ENCODE measurements at regions not wholly inside any gene's neighbourhood (a gene's known extent, or its start where the extent isn't known, plus 50 kb on each side); places are given as distances from the start of the nearest gene placed in this dataset.
A peak's percentile ranks its signal among the peaks of the same experiment; 100 is the strongest.

GRCh38 chr7:9013940-9014339 is 580.5 kb downstream of the NXPH1 start:
- Histone ChIP-seq H3K27ac (ENCODE audit: low read depth, low read length) (peak overlapping the region; percentile 47), H3K27me3 (ENCODE audit: insufficient read depth, low read length, poor library complexity) (no peaks in the 10 kb centered on the region)
- peak; percentile 90 for DNase-seq

GRCh38 chr7:9017286-9017685 is 583.9 kb downstream of the NXPH1 start:
- H3K23ac ChIP-seq (ENCODE audit: low read length): no peak overlapping the region
- no peak for DNase-seq
- no peaks in the 10 kb centered on the region for H3K79me1 ChIP-seq (ENCODE audit: low read length)
- no peaks in the 10 kb centered on the region for H3K79me2 ChIP-seq (ENCODE audit: control insufficient read depth, insufficient read depth, low read length)
- no peaks in the 10 kb centered on the region for H3K36me3 ChIP-seq (ENCODE audit: control insufficient read depth, insufficient read depth, low read length)
- no peak overlapping the region for H3K56ac ChIP-seq (ENCODE audit: low read length)
- H3K18ac ChIP-seq (ENCODE audit: low read length): no peak overlapping the region
- H3K27ac ChIP-seq (ENCODE audit: low read depth, low read length): no peak overlapping the region
- no peak overlapping the region for H2BK5ac ChIP-seq (ENCODE audit: low read length)
- H2BK15ac ChIP-seq (replicated peaks; ENCODE audit: low read depth): no peak overlapping the region
- H3K4me2 ChIP-seq (ENCODE audit: low read length): no peak overlapping the region
- no peaks in the 10 kb centered on the region for H3K4me1 ChIP-seq (ENCODE audit: control insufficient read depth, low read depth, low read length)
- H3K9ac ChIP-seq (ENCODE audit: low read length): no peak overlapping the region
- H4K5ac ChIP-seq (ENCODE audit: low read length): no peak overlapping the region
- WGBS (ENCODE audit: extremely low coverage, insufficient coverage, low lambda C conversion rate): no CpG with 5 or more reads among the region's 7 CpGs
- H3K4me3 ChIP-seq (ENCODE audit: low read length): no peak overlapping the region
- no peaks in the 10 kb centered on the region for H3K27me3 ChIP-seq (ENCODE audit: insufficient read depth, low read length, poor library complexity)
- H2AK5ac ChIP-seq (ENCODE audit: low read length): no peak overlapping the region
- H4K8ac ChIP-seq (ENCODE audit: low read depth, low read length): no peak overlapping the region
- no peak overlapping the region for H3K4ac ChIP-seq (ENCODE audit: low read depth, low read length)
- H2BK120ac ChIP-seq (ENCODE audit: low read depth, low read length): no peak overlapping the region

More at GRCh38 chr7:9013940-9014339, 580.5 kb downstream of the NXPH1 start:
- Histone ChIP-seq H4K5ac (ENCODE audit: low read length) (no peak overlapping the region), H3K23ac (ENCODE audit: low read length) (no peak overlapping the region), H2BK120ac (ENCODE audit: low read depth, low read length) (no peak overlapping the region), H3K56ac (ENCODE audit: low read length) (peak overlapping the region; percentile 17), H3K36me3 (ENCODE audit: control insufficient read depth, insufficient read depth, low read length) (no peaks in the 10 kb centered on the region), H3K79me1 (ENCODE audit: low read length) (no peaks in the 10 kb centered on the region), H3K4me3 (ENCODE audit: low read length) (no peak overlapping the region), H3K4me2 (ENCODE audit: low read length) (no peak overlapping the region), H3K4me1 (ENCODE audit: control insufficient read depth, low read depth, low read length) (no peaks in the 10 kb centered on the region), H2BK15ac (replicated peaks; ENCODE audit: low read depth) (no peak overlapping the region), H3K9ac (ENCODE audit: low read length) (no peak overlapping the region), H2BK5ac (ENCODE audit: low read length) (no peak overlapping the region), H3K79me2 (ENCODE audit: control insufficient read depth, insufficient read depth, low read length) (no peaks in the 10 kb centered on the region), H4K8ac (ENCODE audit: low read depth, low read length) (no peak overlapping the region), H3K18ac (ENCODE audit: low read length) (no peak overlapping the region), H3K4ac (ENCODE audit: low read depth, low read length) (no peak overlapping the region), H2AK5ac (ENCODE audit: low read length) (no peak overlapping the region)
- WGBS (ENCODE audit: extremely low coverage, insufficient coverage, low lambda C conversion rate): no CpG with 5 or more reads among the region's 5 CpGs

- no peak overlapping the region for H3K4me2 ChIP-seq (ENCODE audit: low read length)
- no peak overlapping the region for H3K23ac ChIP-seq (ENCODE audit: low read length)
- no peak overlapping the region for H4K5ac ChIP-seq (ENCODE audit: low read length)
- no peaks in the 10 kb centered on the region for H3K27me3 ChIP-seq (ENCODE audit: insufficient read depth, low read length, poor library complexity)
- H3K9ac ChIP-seq (ENCODE audit: low read length): no peak overlapping the region
- H3K4me3 ChIP-seq (ENCODE audit: low read length): no peak overlapping the region
- no peak for DNase-seq
- H4K8ac ChIP-seq (ENCODE audit: low read depth, low read length): no peak overlapping the region
- H3K56ac ChIP-seq (ENCODE audit: low read length): no peak overlapping the region
- H2BK15ac ChIP-seq (replicated peaks; ENCODE audit: low read depth): no peak overlapping the region
- H2BK120ac ChIP-seq (ENCODE audit: low read depth, low read length): no peak overlapping the region
- no peak overlapping the region for H3K4ac ChIP-seq (ENCODE audit: low read depth, low read length)
- H2BK5ac ChIP-seq (ENCODE audit: low read length): no peak overlapping the region
- no peak overlapping the region for H2AK5ac ChIP-seq (ENCODE audit: low read length)
- no peak overlapping the region for H3K27ac ChIP-seq (ENCODE audit: low read depth, low read length)
- no peaks in the 10 kb centered on the region for H3K36me3 ChIP-seq (ENCODE audit: control insufficient read depth, insufficient read depth, low read length)
- H3K79me2 ChIP-seq (ENCODE audit: control insufficient read depth, insufficient read depth, low read length): no peaks in the 10 kb centered on the region
- H3K4me1 ChIP-seq (ENCODE audit: control insufficient read depth, low read depth, low read length): no peaks in the 10 kb centered on the region
- no peaks in the 10 kb centered on the region for H3K79me1 ChIP-seq (ENCODE audit: low read length)
- WGBS (ENCODE audit: extremely low coverage, insufficient coverage, low lambda C conversion rate): no CpG with 5 or more reads among the region's 1 CpG
- H3K18ac ChIP-seq (ENCODE audit: low read length): no peak overlapping the region
These were observed 589.0 kb downstream of the NXPH1 start for GRCh38 chr7:9022456-9022855.

DNA sequence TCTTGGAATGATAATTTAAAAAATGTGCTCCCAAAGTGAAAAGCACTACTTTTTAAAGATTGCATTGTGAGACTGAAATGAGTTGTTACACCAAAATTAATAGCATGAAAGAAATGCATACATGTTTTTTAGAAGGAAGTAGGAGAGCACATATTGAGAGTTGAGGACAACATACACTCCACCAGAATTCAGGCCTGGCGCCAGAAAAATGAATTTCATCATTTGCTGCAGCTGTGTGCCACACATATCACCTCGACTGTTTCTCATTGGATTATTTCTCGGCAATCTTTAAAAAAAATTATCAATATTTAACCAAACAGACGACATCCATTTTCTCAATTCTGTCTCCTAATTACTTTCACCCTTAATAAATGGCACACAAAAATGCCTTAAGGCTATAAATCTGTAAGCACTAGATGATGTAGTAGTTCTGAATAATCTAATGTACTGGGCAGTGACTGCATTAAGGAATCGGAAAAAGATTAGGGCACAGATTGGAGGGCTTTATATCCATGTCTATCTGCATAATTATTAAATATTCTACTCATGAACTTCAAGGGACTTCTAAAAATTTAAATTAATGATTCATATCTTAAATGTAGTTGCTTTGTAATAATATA is 590.4 kb downstream of the NXPH1 start:
- Histone ChIP-seq H3K9ac (ENCODE audit: low read length) (no peak overlapping the region), H3K27ac (ENCODE audit: low read depth, low read length) (no peak overlapping the region), H3K18ac (ENCODE audit: low read length) (no peak overlapping the region), H3K36me3 (ENCODE audit: control insufficient read depth, insufficient read depth, low read length) (no peaks in the 10 kb centered on the region), H3K56ac (ENCODE audit: low read length) (no peak overlapping the region), H2BK120ac (ENCODE audit: low read depth, low read length) (no peak overlapping the region), H4K8ac (ENCODE audit: low read depth, low read length) (no peak overlapping the region), H3K79me1 (ENCODE audit: low read length) (no peaks in the 10 kb centered on the region), H3K27me3 (ENCODE audit: insufficient read depth, low read length, poor library complexity) (no peaks in the 10 kb centered on the region), H3K4me2 (ENCODE audit: low read length) (no peak overlapping the region), H4K5ac (ENCODE audit: low read length) (no peak overlapping the region), H2BK15ac (replicated peaks; ENCODE audit: low read depth) (no peak overlapping the region), H3K79me2 (ENCODE audit: control insufficient read depth, insufficient read depth, low read length) (no peaks in the 10 kb centered on the region), H2BK5ac (ENCODE audit: low read length) (no peak overlapping the region), H3K4me3 (ENCODE audit: low read length) (no peak overlapping the region), H3K23ac (ENCODE audit: low read length) (no peak overlapping the region), H3K4ac (ENCODE audit: low read depth, low read length) (no peak overlapping the region), H3K4me1 (ENCODE audit: control insufficient read depth, low read depth, low read length) (no peaks in the 10 kb centered on the region), H2AK5ac (ENCODE audit: low read length) (no peak overlapping the region)
- no peak for DNase-seq
- WGBS (ENCODE audit: extremely low coverage, insufficient coverage, low lambda C conversion rate): 100% methylated on average over 3 of the region's 5 CpGs

GRCh38 chr7:9026121-9026520 is 592.7 kb downstream of the NXPH1 start:
- no peak for DNase-seq
- Histone ChIP-seq H2BK120ac (ENCODE audit: low read depth, low read length) (no peak overlapping the region), H3K27me3 (ENCODE audit: insufficient read depth, low read length, poor library complexity) (no peaks in the 10 kb centered on the region), H3K56ac (ENCODE audit: low read length) (no peak overlapping the region), H2BK5ac (ENCODE audit: low read length) (no peak overlapping the region), H3K79me2 (ENCODE audit: control insufficient read depth, insufficient read depth, low read length) (no peaks in the 10 kb centered on the region), H3K23ac (ENCODE audit: low read length) (no peak overlapping the region), H2BK15ac (replicated peaks; ENCODE audit: low read depth) (no peak overlapping the region), H4K8ac (ENCODE audit: low read depth, low read length) (no peak overlapping the region), H3K36me3 (ENCODE audit: control insufficient read depth, insufficient read depth, low read length) (no peaks in the 10 kb centered on the region), H3K9ac (ENCODE audit: low read length) (no peak overlapping the region), H3K18ac (ENCODE audit: low read length) (no peak overlapping the region), H3K79me1 (ENCODE audit: low read length) (no peaks in the 10 kb centered on the region), H3K4me1 (ENCODE audit: control insufficient read depth, low read depth, low read length) (no peaks in the 10 kb centered on the region), H3K27ac (ENCODE audit: low read depth, low read length) (no peak overlapping the region), H3K4ac (ENCODE audit: low read depth, low read length) (no peak overlapping the region), H2AK5ac (ENCODE audit: low read length) (no peak overlapping the region), H4K5ac (ENCODE audit: low read length) (no peak overlapping the region), H3K4me3 (ENCODE audit: low read length) (no peak overlapping the region), H3K4me2 (ENCODE audit: low read length) (no peak overlapping the region)
- no CpG with 5 or more reads among the region's 5 CpGs for WGBS (ENCODE audit: extremely low coverage, insufficient coverage, low lambda C conversion rate)

DNA sequence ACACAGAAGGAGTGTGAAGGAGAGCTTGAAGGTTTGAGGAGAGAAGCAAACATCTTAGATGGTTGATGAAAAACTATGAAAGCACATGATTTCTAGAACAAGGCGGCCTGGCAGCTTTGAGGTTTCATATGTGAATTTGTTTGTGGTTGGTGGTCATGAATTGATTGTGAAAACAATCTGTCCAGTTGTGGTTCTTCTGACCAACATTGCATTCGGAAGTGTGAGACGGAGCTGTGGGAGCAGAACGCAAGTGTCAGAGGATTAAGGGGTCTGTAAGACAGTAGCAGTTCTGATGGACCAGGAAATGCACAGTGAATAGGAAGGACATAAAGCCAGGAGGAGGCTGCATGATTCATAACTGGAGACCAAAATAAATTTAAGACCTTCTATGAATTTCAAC is 594.6 kb downstream of the NXPH1 start:
- Histone ChIP-seq H3K27me3 (ENCODE audit: insufficient read depth, low read length, poor library complexity) (no peaks in the 10 kb centered on the region), H4K8ac (ENCODE audit: low read depth, low read length) (no peak overlapping the region), H3K4ac (ENCODE audit: low read depth, low read length) (no peak overlapping the region), H2BK15ac (replicated peaks; ENCODE audit: low read depth) (no peak overlapping the region), H3K4me2 (ENCODE audit: low read length) (no peak overlapping the region), H3K18ac (ENCODE audit: low read length) (no peak overlapping the region), H3K27ac (ENCODE audit: low read depth, low read length) (no peak overlapping the region), H2AK5ac (ENCODE audit: low read length) (no peak overlapping the region), H3K4me1 (ENCODE audit: control insufficient read depth, low read depth, low read length) (no peaks in the 10 kb centered on the region), H3K79me2 (ENCODE audit: control insufficient read depth, insufficient read depth, low read length) (no peaks in the 10 kb centered on the region), H3K56ac (ENCODE audit: low read length) (no peak overlapping the region), H3K79me1 (ENCODE audit: low read length) (no peaks in the 10 kb centered on the region), H4K5ac (ENCODE audit: low read length) (no peak overlapping the region), H3K36me3 (ENCODE audit: control insufficient read depth, insufficient read depth, low read length) (no peaks in the 10 kb centered on the region), H2BK120ac (ENCODE audit: low read depth, low read length) (no peak overlapping the region), H3K23ac (ENCODE audit: low read length) (no peak overlapping the region), H3K9ac (ENCODE audit: low read length) (no peak overlapping the region), H2BK5ac (ENCODE audit: low read length) (no peak overlapping the region), H3K4me3 (ENCODE audit: low read length) (no peak overlapping the region)
- WGBS (ENCODE audit: extremely low coverage, insufficient coverage, low lambda C conversion rate): no CpG with 5 or more reads among the region's 4 CpGs
- DNase-seq: no peak
